ENCODE measurements at regions not wholly inside any gene's neighbourhood (a gene's known extent, or its start where the extent isn't known, plus 50 kb on each side); places are given as distances from the start of the nearest gene placed in this dataset.

GRCh38 chr14:73785336-73785833 lies 66.2 kb upstream of the PTGR2 start (continued):
- peak; percentile 67; the same call in 1 of the 2 replicates for TF ChIP-seq PRDM4 (tag by site-specific recombination; IDR thresholded peaks at IDR 0.05)
- no peak for TF ChIP-seq ZNF571 (tag by site-specific recombination; IDR thresholded peaks at IDR 0.05)

GRCh38 chr14:73784988-73785313 lies 66.7 kb upstream of the PTGR2 start:
- ChIA-PET CTCF (interaction anchor here (1.0 to 2.5 kb wide), 7 partner anchors 9 to 57 kb away, joined by 3 to 11 read pairs (median 4); no protein-coding TSS in a partner anchor), POLR2A (interaction anchor here (0.9 to 5.9 kb wide), 9 partner anchors 8 to 101 kb away, joined by 3 to 52 read pairs (median 4); partner anchors contain the start of gene ZNF410)
- Histone ChIP-seq H3K4me1 (ENCODE audit: control insufficient read depth, insufficient read depth, low read length) (peaks cover 18% of the 10 kb centered on the region), H3K9me3 (ENCODE audit: control insufficient read depth, insufficient read depth, low read depth, low read length) (no peaks in the 10 kb centered on the region), H3K36me3 (ENCODE audit: control insufficient read depth in 2 of 2, insufficient read depth in 1 of 2, low read length in 2 of 2) (no peaks in the 10 kb centered on the region), H3K4me3 (ENCODE audit: low read depth, low read length) (peak overlapping the region; percentile 71), H3K27ac (ENCODE audit: extremely low read depth, low read depth, low read length) (peak overlapping the region; percentile 97)
- no peak for TF ChIP-seq ZNF266 (tag by site-specific recombination; IDR thresholded peaks at IDR 0.05; ENCODE audit: low read depth)
- no peak for TF ChIP-seq ZNF335 (tag by site-specific recombination; conservative IDR thresholded peaks at IDR 0.05)

GRCh38 chr14:73784181-73784987 lies 67.2 kb upstream of the PTGR2 start:
- POLR2A ChIA-PET: interaction anchor here (0.9 to 5.9 kb wide), 4 partner anchors 12 to 65 kb away, joined by 3 to 52 read pairs (median 9); a partner anchor contains a TSS
- Histone ChIP-seq H3K4me1 (ENCODE audit: control insufficient read depth, insufficient read depth, low read length) (peaks cover 18% of the 10 kb centered on the region), H3K9me3 (ENCODE audit: control insufficient read depth, insufficient read depth, low read depth, low read length) (no peaks in the 10 kb centered on the region), H3K36me3 (ENCODE audit: control insufficient read depth in 2 of 2, insufficient read depth in 1 of 2, low read length in 2 of 2) (no peaks in the 10 kb centered on the region), H3K27ac (ENCODE audit: extremely low read depth, low read depth, low read length) (peak overlapping the region; percentile 97), H3K4me3 (ENCODE audit: low read depth, low read length) (no peak overlapping the region)
- CTCF ChIA-PET: interaction anchor here (0.7 to 2.5 kb wide), 7 partner anchors 9 to 56 kb away, joined by 3 to 11 read pairs (median 4); no protein-coding TSS in a partner anchor
- TF ChIP-seq ZNF311 (tag by site-specific recombination; IDR thresholded peaks at IDR 0.05; ENCODE audit: borderline replicate concordance): no peak
- TF ChIP-seq ZBTB6 (tag by site-specific recombination; IDR thresholded peaks at IDR 0.05): no peak
- TF ChIP-seq INSM2 (tag by site-specific recombination; IDR thresholded peaks at IDR 0.05): no peak
- TF ChIP-seq ZNF76 (tag by site-specific recombination; IDR thresholded peaks at IDR 0.05; ENCODE audit: borderline replicate concordance, low read depth): no peak
- TF ChIP-seq PRDM10 (tag by site-specific recombination; IDR thresholded peaks at IDR 0.05): peak; percentile 74
- TF ChIP-seq ZNF202 (tag by site-specific recombination; IDR thresholded peaks at IDR 0.05; ENCODE audit: borderline replicate concordance): no peak
- no peak for TF ChIP-seq ZNF660 (tag by site-specific recombination; IDR thresholded peaks at IDR 0.05)
- TF ChIP-seq ZNF449 (tag by site-specific recombination; IDR thresholded peaks at IDR 0.05): no peak
- TF ChIP-seq SALL2 (tag by site-specific recombination; IDR thresholded peaks at IDR 0.05; ENCODE audit: borderline replicate concordance): no peak
- no peak for TF ChIP-seq ZNF488 (tag by site-specific recombination; IDR thresholded peaks at IDR 0.05)
- TF ChIP-seq ZBTB44 (tag by site-specific recombination; IDR thresholded peaks at IDR 0.05): no peak
- TF ChIP-seq ZNF549 (tag by site-specific recombination; IDR thresholded peaks at IDR 0.05): no peak
